Tongue (tissue), 1 donor: ENCODE measurements at regions not wholly inside any gene's neighbourhood (a gene's known extent, or its start where the extent isn't known, plus 50 kb on each side); places are given as distances from the start of the nearest gene placed in this dataset.

Experiments
- DNase-seq: peaks from one replicate; pipeline ENCODE4 v3.0.0-alpha.2; 2015

GRCh38 chr3:76010252-76010651 is 224.9 kb upstream of the ZNF717 start:
- no peak for DNase-seq

- no peak for DNase-seq
Measured at GRCh38 chr3:76011121-76011520, 225.8 kb upstream of the ZNF717 start.

- no peak for DNase-seq
Measured at GRCh38 chr3:76015496-76015895, 230.1 kb upstream of the ZNF717 start.

GRCh38 chr3:76016111-76016510 is 230.8 kb upstream of the ZNF717 start:
- no peak for DNase-seq

- DNase-seq, result no peak
Measured at GRCh38 chr3:76016769-76017439, 231.6 kb upstream of the ZNF717 start.

GRCh38 chr3:76021376-76021775 is 236.0 kb upstream of the ZNF717 start:
- no peak for DNase-seq

GRCh38 chr3:76024640-76025039 is 239.3 kb upstream of the ZNF717 start:
- peak; percentile 29 for DNase-seq

- DNase-seq, result no peak
Measured at GRCh38 chr3:76025561-76025960, 240.2 kb upstream of the ZNF717 start.

GRCh38 chr3:76026379-76026778 is 241.0 kb upstream of the ZNF717 start:
- no peak for DNase-seq

- DNase-seq, result no peak
Measured at GRCh38 chr3:76028774-76029173, 243.4 kb upstream of the ZNF717 start.

GRCh38 chr3:76034649-76035048 is 249.3 kb upstream of the ZNF717 start:
- no peak for DNase-seq

GRCh38 chr3:76035117-76035516 is 249.8 kb upstream of the ZNF717 start:
- DNase-seq, result no peak

- DNase-seq, result no peak
Measured at GRCh38 chr3:76038949-76039348, 253.6 kb upstream of the ZNF717 start.

- no peak for DNase-seq
Measured at GRCh38 chr3:76039431-76039830, 254.1 kb upstream of the ZNF717 start.

- DNase-seq, result no peak
Measured at GRCh38 chr3:76040946-76041345, 255.6 kb upstream of the ZNF717 start.

- DNase-seq, result no peak
Measured at GRCh38 chr3:76043746-76044145, 258.4 kb upstream of the ZNF717 start.

- peak; percentile 67 for DNase-seq
Measured at GRCh38 chr3:76044601-76045600, 259.6 kb upstream of the ZNF717 start.

- DNase-seq, result no peak
Measured at GRCh38 chr3:76047368-76047767, 262.0 kb upstream of the ZNF717 start.

GRCh38 chr3:76049776-76050175 is 264.4 kb upstream of the ZNF717 start:
- no peak for DNase-seq

GRCh38 chr3:76051145-76051544 is 265.8 kb upstream of the ZNF717 start:
- DNase-seq, result no peak

GRCh38 chr3:76054404-76054803 is 269.1 kb upstream of the ZNF717 start:
- no peak for DNase-seq

GRCh38 chr3:76061654-76062053 is 276.3 kb upstream of the ZNF717 start:
- DNase-seq, result no peak

GRCh38 chr3:76063019-76063418 is 277.7 kb upstream of the ZNF717 start:
- DNase-seq, result no peak

- DNase-seq, result no peak
Measured at GRCh38 chr3:76063811-76064210, 278.5 kb upstream of the ZNF717 start.
